NT2/D1 (cell line): ENCODE measurements at regions not wholly inside any gene's neighbourhood (a gene's known extent, or its start where the extent isn't known, plus 50 kb on each side); places are given as distances from the start of the nearest gene placed in this dataset.

Source experiments
- SUZ12 ChIP-seq: IDR thresholded peaks from 2 replicates; pipeline ENCODE4 v1.6.1; 2011; ENCODE audit not compliant: insufficient read length, insufficient read depth; ENCODE audit errors: extremely low read depth
- YY1 ChIP-seq: IDR thresholded peaks from 2 replicates; pipeline ENCODE4 v1.6.1; 2011; ENCODE audit not compliant: insufficient read length, insufficient read depth
- ZNF274 ChIP-seq: IDR thresholded peaks from 2 replicates; pipeline ENCODE4 v1.6.1; 2011; ENCODE audit warnings: mild to moderate bottlenecking, low read depth, low read length

DNA sequence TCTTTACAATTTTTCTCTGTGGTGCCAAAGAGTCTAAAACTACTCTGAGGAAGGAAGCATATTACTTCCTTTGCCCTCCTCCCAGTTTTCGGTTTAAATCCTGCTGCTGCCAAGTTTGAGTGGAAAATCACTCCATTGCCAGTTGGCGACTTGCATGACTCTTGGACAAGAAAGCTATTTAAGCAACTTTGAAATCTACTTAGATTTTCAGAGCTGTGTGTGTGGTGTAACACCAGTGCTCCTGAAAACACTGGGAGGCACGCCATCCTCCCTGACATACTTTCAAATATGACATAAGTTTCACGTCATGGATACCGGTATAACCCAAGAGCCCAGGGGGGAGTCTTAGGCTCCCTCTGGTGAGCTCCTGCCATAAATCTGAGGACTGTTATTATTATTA, 83.5 kb upstream of the RIOK2 start:
- TF ChIP-seq YY1: no peak
- TF ChIP-seq ZNF274: no peak
- TF ChIP-seq SUZ12: no peak
